GM12874 (cell line): ENCODE measurements at regions not wholly inside any gene's neighbourhood (a gene's known extent, or its start where the extent isn't known, plus 50 kb on each side); places are given as distances from the start of the nearest gene placed in this dataset.

Source experiments
- CTCF ChIP-seq: IDR thresholded peaks from 2 replicates; pipeline ENCODE4 v1.5.1; 2011; ENCODE audit warnings: low read depth, mild to moderate bottlenecking, control low read depth, low read length, moderate library complexity; ENCODE audit not compliant: insufficient read depth

- TF ChIP-seq CTCF: no peak
Observed at GRCh38 chr15:77693576-77693975, 60.9 kb upstream of the LINGO1 start.

- no peak for TF ChIP-seq CTCF
Observed at GRCh38 chr15:77692614-77693013, 59.9 kb upstream of the LINGO1 start.

- no peak for TF ChIP-seq CTCF
Observed at GRCh38 chr15:77691607-77692006, 58.9 kb upstream of the LINGO1 start.

GRCh38 chr15:77689821-77690220 is 57.1 kb upstream of the LINGO1 start:
- no peak for TF ChIP-seq CTCF

GRCh38 chr15:77688693-77689092 is 56.0 kb upstream of the LINGO1 start:
- no peak for TF ChIP-seq CTCF

GRCh38 chr15:77688266-77688665 is 55.6 kb upstream of the LINGO1 start:
- TF ChIP-seq CTCF: no peak

- TF ChIP-seq CTCF: no peak
Observed at GRCh38 chr15:77685082-77685815, 52.5 kb upstream of the LINGO1 start.
